GM18517 (cell line): ENCODE measurements at regions not wholly inside any gene's neighbourhood (a gene's known extent, or its start where the extent isn't known, plus 50 kb on each side); places are given as distances from the start of the nearest gene placed in this dataset.
"Not testable (repeated sequence)": the region's sequence is repeated elsewhere in the genome, so short reads cannot be mapped to it uniquely, and the experiment has no call there.

Experiments
- ATAC-seq: cut with Tn5 transposase; IDR thresholded peaks from one replicate; pipeline ENCODE4 v1.9.1; 2021; ENCODE audit warnings: mild to moderate bottlenecking, moderate library complexity; ENCODE audit not compliant: unreplicated experiment

- ATAC-seq, result no peak
Measured at GRCh38 chr6:115814907-115815306, 245.8 kb downstream of the FRK start.

DNA sequence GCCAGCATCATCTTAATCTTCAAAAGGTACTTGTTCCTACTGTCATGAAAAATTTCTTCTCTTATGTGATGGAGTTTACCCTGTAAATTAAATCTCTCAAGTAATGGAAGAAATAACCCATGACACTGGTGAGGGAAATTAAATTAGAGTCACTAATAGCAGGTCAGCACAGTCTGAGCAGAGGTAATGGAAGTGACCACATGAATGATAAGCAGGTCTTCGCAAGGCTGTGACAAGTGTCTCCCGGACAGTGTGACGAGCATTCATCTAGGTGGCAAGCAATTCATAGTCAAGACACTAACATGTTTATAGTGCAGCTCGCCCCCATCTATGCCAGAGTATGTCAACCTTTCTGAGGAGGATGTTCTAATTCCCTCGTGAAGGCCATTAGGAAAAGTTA, 249.2 kb downstream of the FRK start:
- no peak for ATAC-seq

- ATAC-seq, result no peak
Measured at GRCh38 chr6:115798229-115798628, 262.5 kb downstream of the FRK start.

GRCh38 chr6:115796829-115797228, 263.9 kb downstream of the FRK start:
- no peak for ATAC-seq

GRCh38 chr6:115796061-115796460, 264.6 kb downstream of the FRK start:
- no peak for ATAC-seq

DNA sequence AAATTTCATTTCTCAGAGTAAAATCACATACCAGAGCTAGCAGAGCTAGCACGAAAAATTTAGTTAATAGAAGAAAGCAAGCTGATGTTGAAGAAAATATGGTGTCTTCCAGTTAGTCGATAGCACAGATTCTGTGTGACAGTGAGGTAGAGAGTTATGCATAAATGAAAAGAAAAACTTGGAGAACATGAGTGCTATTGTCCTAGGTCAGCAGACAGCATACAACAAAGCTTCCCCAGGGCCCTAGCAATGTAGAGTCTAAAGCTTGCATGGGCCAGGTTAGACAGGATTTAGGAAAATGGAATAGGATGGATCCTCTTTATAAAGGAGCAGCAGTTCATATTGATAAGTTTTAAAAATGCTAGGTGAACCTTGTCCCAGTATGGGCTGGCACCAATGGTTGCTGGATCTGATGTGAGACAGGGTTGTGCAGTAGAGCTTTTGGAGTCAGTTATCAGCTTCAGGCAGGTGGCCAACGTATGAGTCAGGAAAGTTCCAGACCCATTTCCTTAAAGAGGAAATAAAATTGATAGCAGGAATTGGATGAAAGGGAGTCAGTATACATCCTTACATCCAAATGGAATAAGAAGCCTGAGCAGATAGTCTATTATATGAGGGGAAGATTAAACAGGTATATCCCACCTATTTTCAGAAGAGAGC, 277.2 kb downstream of the FRK start:
- ATAC-seq, result no peak

- ATAC-seq, result no peak
Measured at GRCh38 chr6:115782612-115783011, 278.1 kb downstream of the FRK start.

DNA sequence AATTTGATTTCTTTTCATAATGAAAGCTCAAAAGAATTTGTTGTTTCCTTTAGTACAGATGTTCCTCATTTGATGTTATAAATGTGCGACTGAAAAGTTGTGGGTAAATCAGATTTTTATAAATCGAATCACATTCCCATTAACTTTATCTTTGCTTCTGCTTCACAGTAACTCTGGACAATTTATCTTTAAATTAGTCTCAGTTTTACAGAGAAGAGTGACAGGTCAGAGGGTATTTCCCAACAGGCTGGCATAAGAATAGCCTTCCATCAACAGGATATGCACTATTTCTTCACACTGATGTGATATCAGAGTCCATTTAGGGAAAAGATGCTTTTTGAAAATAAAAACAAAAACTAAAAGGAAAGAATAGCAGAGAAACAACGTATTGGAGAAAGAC, 286.9 kb downstream of the FRK start:
- no peak for ATAC-seq

DNA sequence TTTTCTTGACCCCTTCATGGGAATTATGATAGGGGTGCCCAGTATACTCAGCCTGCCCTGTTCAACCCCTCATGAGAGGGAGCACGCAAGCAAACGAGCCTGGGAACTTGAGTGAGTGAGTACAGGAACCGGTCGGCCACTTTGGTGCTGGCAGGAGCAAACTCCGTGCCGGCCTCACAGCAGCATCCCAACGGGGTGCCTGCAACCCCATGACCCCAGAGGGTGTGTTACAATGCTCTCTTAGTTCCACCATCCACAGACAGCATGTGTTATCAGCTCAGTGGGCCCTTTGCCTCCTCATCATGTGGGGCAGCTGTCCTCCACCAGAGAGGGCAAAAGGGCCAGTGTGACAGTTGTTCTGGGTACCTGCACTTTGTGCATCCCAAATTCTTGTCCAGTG, 289.8 kb downstream of the FRK start:
- ATAC-seq, result no peak

DNA sequence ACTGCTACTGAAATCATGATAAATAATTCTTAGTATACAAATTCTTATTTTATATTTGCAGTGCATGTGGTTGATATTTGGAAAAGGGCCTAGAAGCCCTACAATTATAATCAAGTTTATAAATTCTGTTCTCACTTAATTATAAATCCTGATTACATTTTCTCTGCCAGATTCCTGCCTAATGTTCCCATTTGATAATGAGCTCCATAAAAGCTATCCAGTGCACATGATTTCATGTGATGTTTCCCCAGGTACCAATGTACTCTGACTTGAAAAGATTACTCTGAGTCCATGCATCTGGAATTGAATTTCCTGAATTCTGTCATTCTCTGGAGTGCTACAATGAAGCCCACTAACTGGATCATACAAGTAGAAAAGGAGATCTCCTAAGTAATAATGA, 292.2 kb downstream of the FRK start:
- no peak for ATAC-seq

GRCh38 chr6:115767931-115768330, 292.8 kb downstream of the FRK start:
- no peak for ATAC-seq

DNA sequence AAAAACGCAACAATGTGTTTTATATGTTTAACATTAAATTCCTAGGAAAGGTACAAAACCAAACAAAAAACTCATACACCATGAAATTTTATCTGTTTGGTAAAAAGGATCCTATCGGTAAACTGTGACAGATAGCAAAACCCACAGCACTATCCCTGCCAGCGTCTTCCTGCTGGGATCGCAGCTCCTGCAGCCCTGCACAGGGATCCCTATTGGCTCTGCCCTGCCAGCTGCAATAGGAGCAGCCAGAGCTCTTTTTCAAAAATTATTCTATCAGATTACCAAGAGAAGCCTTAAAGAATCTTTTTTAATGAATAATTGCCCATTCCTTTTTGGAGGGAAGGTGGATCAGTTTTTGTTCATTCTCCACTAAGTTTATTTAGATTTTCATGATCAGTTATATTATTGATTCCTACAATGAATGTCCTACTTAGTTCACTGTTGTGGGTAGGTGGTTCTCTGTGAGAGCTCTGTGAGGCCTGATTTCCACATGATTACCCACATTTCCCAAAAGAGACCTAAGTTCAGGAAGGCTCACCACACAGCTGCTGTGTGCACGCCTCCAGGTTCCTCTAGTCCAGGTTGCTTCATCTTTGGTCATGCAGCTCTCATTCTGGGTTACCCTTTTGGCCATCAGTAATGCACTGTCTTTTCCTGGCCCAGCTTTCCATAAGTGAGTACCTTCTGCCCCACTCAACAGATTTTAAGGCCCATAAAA, 293.8 kb downstream of the FRK start:
- no peak for ATAC-seq

DNA sequence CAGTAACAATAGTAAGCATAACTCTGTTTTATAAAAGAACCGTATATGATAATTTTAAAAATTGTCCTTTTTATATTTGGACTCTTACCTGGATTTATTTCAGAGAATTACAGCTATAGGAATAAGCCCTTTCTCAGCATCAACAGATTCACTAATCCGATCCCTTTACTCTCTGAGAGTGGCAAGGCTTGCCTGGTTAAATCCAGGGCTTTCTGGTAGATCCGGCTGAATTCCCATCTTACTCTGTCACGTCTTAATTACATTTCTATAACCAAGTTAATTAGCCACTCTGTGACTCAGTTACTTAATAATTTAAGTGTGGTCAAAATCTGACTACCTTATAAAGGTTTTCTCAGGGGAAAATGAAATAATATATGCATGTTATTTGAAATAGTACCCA, 294.7 kb downstream of the FRK start:
- ATAC-seq, result no peak

DNA sequence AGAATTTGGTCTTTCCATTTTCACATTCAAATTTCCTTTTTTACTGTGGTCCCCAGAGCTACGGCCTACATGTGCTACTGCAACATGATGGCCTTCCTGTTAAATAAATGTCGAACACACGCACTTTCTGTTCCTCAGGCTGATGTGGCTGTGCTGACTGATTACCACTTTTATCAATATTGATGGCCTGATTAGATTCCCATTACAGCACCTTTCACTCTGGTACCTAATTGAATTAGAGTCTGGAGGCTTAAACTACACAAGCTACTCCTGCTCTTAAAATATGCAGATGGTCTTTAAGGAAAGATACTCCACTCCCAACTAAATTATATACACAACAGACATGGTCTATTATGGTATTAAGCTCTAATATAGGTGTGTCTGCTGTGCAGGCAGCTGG, 301.6 kb downstream of the FRK start:
- no peak for ATAC-seq

- no peak for ATAC-seq
Measured at GRCh38 chr6:115753446-115753845, 307.2 kb downstream of the FRK start.

DNA sequence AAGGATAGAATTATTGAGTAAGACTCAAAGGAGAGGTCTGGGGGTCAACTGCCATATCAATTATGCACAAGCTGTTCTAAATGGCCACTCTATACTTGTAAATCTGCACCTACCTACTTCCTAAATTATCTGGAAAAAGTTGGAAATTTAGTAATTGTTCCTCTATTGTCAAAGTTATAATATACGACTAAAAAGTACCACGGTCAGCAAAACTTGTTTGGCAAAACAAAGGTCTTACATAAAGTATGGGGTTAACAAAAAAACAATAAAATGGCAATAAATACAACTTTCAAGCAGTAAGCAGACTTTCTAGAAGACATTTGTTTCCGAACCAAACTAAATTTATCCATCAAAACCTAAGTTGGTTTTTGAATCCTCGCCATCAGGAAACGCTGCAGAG, 309.7 kb downstream of the FRK start:
- ATAC-seq, result no peak

DNA sequence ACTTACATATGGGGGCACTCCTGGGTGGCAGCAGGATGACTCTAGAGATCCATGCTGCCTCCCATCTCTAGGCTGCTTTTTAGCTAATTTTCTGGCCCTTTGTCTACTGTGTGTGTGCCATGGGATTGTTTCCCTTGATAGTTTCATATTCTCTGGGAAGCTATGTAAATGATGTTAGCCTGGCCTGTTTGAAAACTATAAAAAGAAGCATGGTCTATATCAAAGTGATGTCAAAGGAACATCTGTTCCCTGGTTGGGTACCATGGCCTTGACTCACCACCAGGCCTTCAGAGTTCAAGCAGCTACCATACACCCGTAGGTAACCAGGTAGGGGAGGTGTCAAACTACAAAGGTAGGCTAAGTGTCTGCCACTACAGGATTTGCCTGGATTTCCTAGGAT, 310.4 kb downstream of the FRK start:
- ATAC-seq, result no peak

GRCh38 chr6:115747719-115748118, 313.0 kb downstream of the FRK start:
- no peak for ATAC-seq

DNA sequence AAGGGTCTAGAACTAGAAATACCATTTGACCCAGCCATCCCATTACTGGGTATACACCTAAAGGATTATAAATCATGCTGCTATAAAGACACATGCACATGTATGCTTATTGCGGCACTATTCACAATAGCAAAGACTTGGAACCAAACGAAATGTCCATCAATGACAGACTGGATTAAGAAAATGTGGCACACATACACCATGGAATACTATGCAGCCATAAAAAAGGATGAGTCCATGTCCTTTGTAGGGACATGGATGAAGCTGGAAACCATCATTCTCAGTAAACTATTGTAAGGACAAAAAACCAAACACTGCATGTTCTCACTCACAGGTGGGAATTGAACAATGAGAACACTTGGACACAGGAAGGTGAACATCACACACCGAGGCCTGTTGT, 314.1 kb downstream of the FRK start:
- not testable (repeated sequence) for ATAC-seq

- no peak for ATAC-seq
Measured at GRCh38 chr6:115740907-115741306, 319.8 kb downstream of the FRK start.

- ATAC-seq, result no peak
Measured at GRCh38 chr6:115735610-115736009, 325.1 kb downstream of the FRK start.

DNA sequence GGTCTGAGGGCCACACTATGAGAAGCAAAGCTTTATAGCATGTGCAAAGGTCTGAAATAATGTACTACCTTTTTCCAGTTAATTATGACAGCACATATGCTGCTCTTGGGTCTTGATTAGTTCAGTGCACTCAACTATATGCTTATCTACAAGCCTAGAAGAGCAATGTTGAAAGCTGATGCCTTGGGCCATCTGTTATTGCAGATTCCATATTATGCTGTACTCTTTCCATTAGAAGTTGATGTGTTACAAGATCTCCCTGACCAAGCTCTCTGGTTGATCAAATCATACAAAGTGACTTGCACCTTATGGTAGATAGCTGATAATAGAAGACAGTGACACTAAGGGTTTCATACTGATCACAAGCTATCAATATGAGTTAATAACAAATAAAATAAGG, 327.3 kb downstream of the FRK start:
- no peak for ATAC-seq

DNA sequence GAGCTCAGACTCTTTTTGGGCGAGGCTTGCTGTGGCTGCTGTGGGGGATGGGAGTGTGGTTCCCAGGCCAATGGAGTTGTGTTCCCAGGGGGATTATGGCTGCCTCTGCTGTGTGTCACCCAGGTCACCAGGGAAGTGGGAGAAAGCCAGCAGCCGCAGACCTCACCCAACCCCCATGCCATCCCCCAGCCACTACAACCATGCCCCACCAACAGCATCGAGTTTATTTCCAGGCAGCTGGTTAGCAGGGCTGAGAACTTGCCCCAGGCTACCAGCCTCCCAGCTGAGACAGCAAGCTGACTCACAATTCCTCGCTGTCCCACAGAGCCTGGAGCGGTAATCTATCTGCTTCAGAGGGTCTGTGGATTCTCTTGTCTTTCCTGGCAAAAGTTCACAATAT, 331.7 kb downstream of the FRK start:
- no peak for ATAC-seq
